Endothelial cell of umbilical vein (primary cell): ENCODE measurements at regions not wholly inside any gene's neighbourhood (a gene's known extent, or its start where the extent isn't known, plus 50 kb on each side); places are given as distances from the start of the nearest gene placed in this dataset.

Source experiments
- BruUV-seq: library from RNA; stranded (reverse); fragments of 400-500 nt; replicated peaks from 2 replicates; lab custom pipeline; 2021; lab: Mats Ljungman, UMichigan
- CTCF ChIA-PET: fragments of 300-600, 350-600 bp; sonication (Branson Sonifier 250); formaldehyde crosslinking; loops from one replicate; lab custom pipeline; 2021; ENCODE audit warnings: antibody characterized with exemption, inconsistent platforms; lab: Charles Lee
- POLR2A ChIA-PET: fragments of 300-600, 350-600 bp; sonication (Branson Sonifier 250); formaldehyde crosslinking; loops from one replicate; lab custom pipeline; 2021; ENCODE audit warnings: antibody characterized with exemption, inconsistent platforms; lab: Charles Lee
- DNase-seq: peaks from one replicate; pipeline ENCODE4 v3.0.0-alpha.2; 2011; ENCODE audit warnings: low read depth, low spot score
- FAIRE-seq: peaks from 2 replicates; lab custom pipeline; 2011; peaks lifted over from hg19 to GRCh38; lab: Jason Lieb, UNC
- H2AFZ ChIP-seq: 2 replicates; pipeline ENCODE4 v1.6.0; 2012; ENCODE audit warnings: low read depth, low read length, control low read depth, inconsistent platforms
- H3K27ac ChIP-seq: 2 replicates; pipeline ENCODE4 v1.5.1; 2011; ENCODE audit warnings: low read depth, mild to moderate bottlenecking, control low read depth, low read length, moderate library complexity; ENCODE audit not compliant: insufficient read depth
- H3K27me3 ChIP-seq, 2 experiments: 2 replicates each; pipeline versions ENCODE4 v1.6.0 to v1.6.1; 2011; ENCODE audit warnings: low read length in 2 of 2, mixed read lengths in 1 of 2; ENCODE audit not compliant: control insufficient read depth in 2 of 2, insufficient read depth in 2 of 2
- H3K36me3 ChIP-seq, 2 experiments: 2 replicates in 1 of 2; 3 replicates in 1 of 2; pipeline ENCODE4 v1.5.1; 2011; ENCODE audit warnings: low read length in 2 of 2, mild to moderate bottlenecking in 1 of 2, moderate library complexity in 1 of 2; ENCODE audit not compliant: control insufficient read depth in 2 of 2, insufficient read depth in 2 of 2; ENCODE audit errors: extremely low read depth in 1 of 2
- H3K4me1 ChIP-seq: 3 replicates; pipeline ENCODE4 v1.5.1; 2011; ENCODE audit warnings: mild to moderate bottlenecking, low read length; ENCODE audit not compliant: control insufficient read depth, insufficient read depth; ENCODE audit errors: extremely low read depth
- H3K4me2 ChIP-seq: 2 replicates; pipeline ENCODE4 v1.6.1; 2011; ENCODE audit warnings: low read length, control low read depth, mixed read lengths; ENCODE audit not compliant: insufficient read depth
- H3K4me3 ChIP-seq, 3 experiments: fragments of 200-600 bp in 1 of 3; sonication (generic), shearing (Covaris generic) in 1 of 3; replicated peaks in 1 of 3; 2 replicates each; pipeline ENCODE4 v1.5.1; 2011 to 2016; ENCODE audit warnings: control low read depth in 3 of 3, low read length in 3 of 3, mild to moderate bottlenecking in 2 of 3, inconsistent platforms in 1 of 3, low read depth in 1 of 3, moderate library complexity in 1 of 3; ENCODE audit not compliant: insufficient read depth in 1 of 3
- H3K79me2 ChIP-seq: 2 replicates; pipeline ENCODE4 v1.6.0; 2012; ENCODE audit warnings: low read length, inconsistent platforms; ENCODE audit not compliant: control insufficient read depth, insufficient read depth
- H3K9ac ChIP-seq: replicated peaks from 2 replicates; pipeline ENCODE3; 2011; ENCODE audit warnings: low read length, control low read depth; ENCODE audit not compliant: insufficient read depth; ENCODE audit errors: extremely low read depth
- H3K9me1 ChIP-seq: replicated peaks from 3 replicates; pipeline ENCODE4 v1.6.0; 2011; ENCODE audit warnings: mild to moderate bottlenecking, low read length; ENCODE audit not compliant: control insufficient read depth, insufficient read depth; ENCODE audit errors: extremely low read depth
- H3K9me3 ChIP-seq: replicated peaks from 2 replicates; pipeline ENCODE4 v1.5.1; 2012; ENCODE audit warnings: low read length, inconsistent platforms; ENCODE audit not compliant: control insufficient read depth, insufficient read depth
- H4K20me1 ChIP-seq: replicated peaks from 2 replicates; pipeline ENCODE3; 2011; ENCODE audit warnings: mild to moderate bottlenecking, low read length; ENCODE audit not compliant: control insufficient read depth, insufficient read depth; ENCODE audit errors: extremely low read depth
- CTCF ChIP-seq, 2 donors: IDR thresholded peaks; 1 replicate in 1 of 2; 2 replicates in 1 of 2; pipeline ENCODE4 v1.5.1; 2011; ENCODE audit warnings: low read length in 2 of 2, mild to moderate bottlenecking in 2 of 2, moderate library complexity in 2 of 2, control low read depth in 1 of 2, inconsistent platforms in 1 of 2, low read depth in 1 of 2; ENCODE audit not compliant: insufficient read depth in 1 of 2; ENCODE audit errors: extremely low read depth in 1 of 2
- EZH2 ChIP-seq: IDR thresholded peaks from 2 replicates; pipeline ENCODE4 v1.6.1; 2012; ENCODE audit warnings: borderline replicate concordance, low read depth, mild to moderate bottlenecking, moderate library complexity, low read length, inconsistent platforms; ENCODE audit not compliant: severe bottlenecking
- FOS ChIP-seq: IDR thresholded peaks from 2 replicates; pipeline ENCODE4 v1.6.1; 2011; ENCODE audit warnings: mild to moderate bottlenecking, low read length, moderate library complexity, borderline replicate concordance; ENCODE audit not compliant: insufficient read depth
- GATA2 ChIP-seq: IDR thresholded peaks from 2 replicates; pipeline ENCODE4 v1.7.0; 2011; ENCODE audit warnings: low read depth, mild to moderate bottlenecking, moderate library complexity, mixed read lengths, low read length; ENCODE audit not compliant: insufficient read length, insufficient read depth
- JUN ChIP-seq: IDR thresholded peaks from 2 replicates; pipeline ENCODE4 v1.6.1; 2011; ENCODE audit warnings: borderline replicate concordance, low read depth; ENCODE audit not compliant: insufficient read length, insufficient read depth
- MAX ChIP-seq: IDR thresholded peaks from 2 replicates; pipeline ENCODE4 v1.6.1; 2011; ENCODE audit not compliant: insufficient read depth, insufficient read length
- MYC ChIP-seq: IDR thresholded peaks from one replicate; pipeline ENCODE4 v1.6.1; 2011; ENCODE audit warnings: mild to moderate bottlenecking, low read depth, low read length
- POLR2A ChIP-seq: IDR thresholded peaks from 2 replicates; pipeline ENCODE4 v1.6.1; 2012; ENCODE audit warnings: low read depth, mild to moderate bottlenecking, control low read depth, low read length
- POLR2AphosphoS5 ChIP-seq: IDR thresholded peaks from 2 replicates; pipeline ENCODE4 v1.6.1; 2012; ENCODE audit warnings: low read depth, mild to moderate bottlenecking, control low read depth, low read length, moderate library complexity; ENCODE audit not compliant: insufficient read depth
- dilution Hi-C: fragments of 300-500 bp; cut with MboI; formaldehyde crosslinking; loops from one replicate; pipeline ENCODE4 v1.15.0; 2019; ENCODE audit warnings: low sequenced_read_pairs; ENCODE audit not compliant: extremely low pct_ligation_motif_present
- intact Hi-C: fragments of 100-400 bp; cut with micrococcal nuclease; formaldehyde crosslinking; loops from one replicate; pipeline ENCODE4 v1.10.0; 2022

- BruUV-seq: no TSS peak
- Histone ChIP-seq H3K79me2 (no peaks in the 10 kb centered on the region), H3K4me3 (no peak overlapping the region), H3K4me1 (no peaks in the 10 kb centered on the region), H3K4me2 (no peak overlapping the region), H4K20me1 (no peaks in the 10 kb centered on the region), H3K27ac (no peak overlapping the region), H3K9ac (no peak overlapping the region), H2AFZ (no peak overlapping the region), H3K9me3 (no peaks in the 10 kb centered on the region), H3K9me1 (no peaks in the 10 kb centered on the region), H3K36me3 (no peaks in the 10 kb centered on the region), H3K27me3 (no peaks in the 10 kb centered on the region)
- intact Hi-C loops: no loop called here
- dilution Hi-C loops: no loop called here
- ChIA-PET CTCF (no interaction called here), POLR2A (no interaction called here)
- DNase-seq (no peak), FAIRE-seq (no peak)
- no peak for TF ChIP-seq GATA2
- TF ChIP-seq MYC: no peak
- no peak for TF ChIP-seq FOS
- no peak for TF ChIP-seq CTCF (IDR thresholded peaks at IDR 0.05; ENCODE audit: extremely low read depth in 1 of 2, insufficient read depth in 1 of 2, low read depth in 1 of 2, low read length in 2 of 2)
- TF ChIP-seq EZH2: no peak
- no peak for TF ChIP-seq POLR2A
- no peak for TF ChIP-seq MAX
- TF ChIP-seq JUN: no peak
- no peak for TF ChIP-seq POLR2AphosphoS5
These were observed 308.1 kb downstream of the STIM2 start for GRCh38 chr4:27168783-27169182.
